ENCODE measurements at regions not wholly inside any gene's neighbourhood (a gene's known extent, or its start where the extent isn't known, plus 50 kb on each side); places are given as distances from the start of the nearest gene placed in this dataset.
A peak's percentile ranks its signal among the peaks of the same experiment; 100 is the strongest.

- TF ChIP-seq ARID4B (CRISPR knock-in tag; IDR thresholded peaks at IDR 0.05) (no peak), HMG20B (CRISPR knock-in tag; IDR thresholded peaks at IDR 0.05) (peak; percentile 87; the same call in 1 of the 2 replicates), ZNF280A (IDR thresholded peaks at IDR 0.05; ENCODE audit: low read depth, partially characterized antibody) (no peak), ATF1 (CRISPR knock-in tag; IDR thresholded peaks at IDR 0.05) (no peak), ATF1 (tag; IDR thresholded peaks at IDR 0.05) (peak; percentile 84), CREM (IDR thresholded peaks at IDR 0.05; ENCODE audit: low read depth) (0 out of 2 replicates have a peak, but pooled peaks have one; percentile 11), ELF4 (CRISPR knock-in tag; IDR thresholded peaks at IDR 0.05) (peak; percentile 100), ZNF316 (IDR thresholded peaks at IDR 0.05) (no peak), E2F1 (CRISPR knock-in tag; IDR thresholded peaks at IDR 0.05) (no peak), EHMT2 (IDR thresholded peaks at IDR 0.05) (no peak), ZKSCAN1 (IDR thresholded peaks at IDR 0.05; ENCODE audit: low read depth, low read length) (peak; percentile 46; the same call in 1 of the 2 replicates), SMAD4 (CRISPR knock-in tag; conservative IDR thresholded peaks at IDR 0.05) (peak; percentile 100), HIVEP1 (CRISPR knock-in tag; IDR thresholded peaks at IDR 0.05) (peak; percentile 99), PRPF4 (IDR thresholded peaks at IDR 0.05; ENCODE audit: insufficient read depth, low read depth, low read length, poor library complexity, severe bottlenecking) (no peak), GTF3C2 (IDR thresholded peaks at IDR 0.05; ENCODE audit: borderline replicate concordance, extremely low read depth, insufficient read length) (no peak), PTRF (tag; IDR thresholded peaks at IDR 0.05) (peak; percentile 99)
- TF ChIP-seq, protein P1, sequence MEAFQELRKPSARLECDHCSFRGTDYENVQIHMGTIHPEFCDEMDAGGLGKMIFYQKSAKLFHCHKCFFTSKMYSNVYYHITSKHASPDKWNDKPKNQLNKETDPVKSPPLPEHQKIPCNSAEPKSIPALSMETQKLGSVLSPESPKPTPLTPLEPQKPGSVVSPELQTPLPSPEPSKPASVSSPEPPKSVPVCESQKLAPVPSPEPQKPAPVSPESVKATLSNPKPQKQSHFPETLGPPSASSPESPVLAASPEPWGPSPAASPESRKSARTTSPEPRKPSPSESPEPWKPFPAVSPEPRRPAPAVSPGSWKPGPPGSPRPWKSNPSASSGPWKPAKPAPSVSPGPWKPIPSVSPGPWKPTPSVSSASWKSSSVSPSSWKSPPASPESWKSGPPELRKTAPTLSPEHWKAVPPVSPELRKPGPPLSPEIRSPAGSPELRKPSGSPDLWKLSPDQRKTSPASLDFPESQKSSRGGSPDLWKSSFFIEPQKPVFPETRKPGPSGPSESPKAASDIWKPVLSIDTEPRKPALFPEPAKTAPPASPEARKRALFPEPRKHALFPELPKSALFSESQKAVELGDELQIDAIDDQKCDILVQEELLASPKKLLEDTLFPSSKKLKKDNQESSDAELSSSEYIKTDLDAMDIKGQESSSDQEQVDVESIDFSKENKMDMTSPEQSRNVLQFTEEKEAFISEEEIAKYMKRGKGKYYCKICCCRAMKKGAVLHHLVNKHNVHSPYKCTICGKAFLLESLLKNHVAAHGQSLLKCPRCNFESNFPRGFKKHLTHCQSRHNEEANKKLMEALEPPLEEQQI (IDR thresholded peaks at IDR 0.05), result 0 out of 2 replicates have a peak, but pooled peaks have one; percentile 24
These were observed 1047.3 kb upstream of the CNTN5 start (continued) for GRCh38 chr11:97973352-97973857.

Measured in K562 (cell line).